ENCODE measurements at regions not wholly inside any gene's neighbourhood (a gene's known extent, or its start where the extent isn't known, plus 50 kb on each side); places are given as distances from the start of the nearest gene placed in this dataset.

GRCh38 chr9:116088396-116088795 lies 65.2 kb upstream of the PAPPA start:
- TF ChIP-seq CTCF (IDR thresholded peaks at IDR 0.05) (no peak), ZFX (IDR thresholded peaks at IDR 0.05; ENCODE audit: borderline replicate concordance) (no peak)

Measured in 22Rv1 (cell line).